Jurkat, Clone E6-1 (cell line): ENCODE measurements at regions not wholly inside any gene's neighbourhood (a gene's known extent, or its start where the extent isn't known, plus 50 kb on each side); places are given as distances from the start of the nearest gene placed in this dataset.
"Not testable (repeated sequence)": the region's sequence is repeated elsewhere in the genome, so short reads cannot be mapped to it uniquely, and the experiment has no call there.

Source experiments
- DNase-seq: peaks from one replicate; pipeline ENCODE4 v3.0.0-alpha.2; 2011; ENCODE audit warnings: low read depth, low spot score
- H3K4me3 ChIP-seq: 2 replicates; pipeline ENCODE4 v1.5.1; 2011; ENCODE audit warnings: mild to moderate bottlenecking, low read length, control low read depth, moderate library complexity

GRCh38 chr2:194504876-194505275 is 1152.2 kb upstream of the SLC39A10 start:
- not testable (repeated sequence) for H3K4me3 ChIP-seq, DNase-seq

GRCh38 chr2:194495046-194495445 is 1162.0 kb upstream of the SLC39A10 start:
- no peak overlapping the region for H3K4me3 ChIP-seq
- no peak for DNase-seq

- H3K4me3 ChIP-seq, result no peak overlapping the region
- no peak for DNase-seq
Measured at GRCh38 chr2:194494401-194494800, 1162.6 kb upstream of the SLC39A10 start.

- no peak overlapping the region for H3K4me3 ChIP-seq
- DNase-seq, result no peak
Measured at GRCh38 chr2:194491409-194492115, 1165.5 kb upstream of the SLC39A10 start.

- DNase-seq, result no peak
- H3K4me3 ChIP-seq, result no peak overlapping the region
Measured at GRCh38 chr2:194486326-194486725, 1170.7 kb upstream of the SLC39A10 start.

GRCh38 chr2:194483041-194483440 is 1174.0 kb upstream of the SLC39A10 start:
- no peak for DNase-seq
- H3K4me3 ChIP-seq, result no peak overlapping the region

GRCh38 chr2:194465641-194466040 is 1191.4 kb upstream of the SLC39A10 start:
- DNase-seq, result no peak
- H3K4me3 ChIP-seq, result no peak overlapping the region

GRCh38 chr2:194464964-194465638 is 1191.9 kb upstream of the SLC39A10 start:
- no peak overlapping the region for H3K4me3 ChIP-seq
- DNase-seq, result no peak

GRCh38 chr2:194462883-194463282 is 1194.1 kb upstream of the SLC39A10 start:
- not testable (repeated sequence) for DNase-seq, H3K4me3 ChIP-seq

GRCh38 chr2:194455358-194455757 is 1201.7 kb upstream of the SLC39A10 start:
- no peak for DNase-seq
- no peak overlapping the region for H3K4me3 ChIP-seq

GRCh38 chr2:194452504-194452903 is 1204.5 kb upstream of the SLC39A10 start:
- H3K4me3 ChIP-seq, result no peak overlapping the region
- DNase-seq, result no peak

- DNase-seq, result no peak
- no peak overlapping the region for H3K4me3 ChIP-seq
Measured at GRCh38 chr2:194445226-194445625, 1211.8 kb upstream of the SLC39A10 start.

GRCh38 chr2:194443926-194444325 is 1213.1 kb upstream of the SLC39A10 start:
- no peak for DNase-seq
- H3K4me3 ChIP-seq, result no peak overlapping the region

GRCh38 chr2:194424683-194425209 is 1232.3 kb upstream of the SLC39A10 start:
- H3K4me3 ChIP-seq, result no peak overlapping the region
- no peak for DNase-seq

- no peak for DNase-seq
- no peak overlapping the region for H3K4me3 ChIP-seq
Measured at GRCh38 chr2:194411221-194411620, 1245.8 kb upstream of the SLC39A10 start.

- no peak overlapping the region for H3K4me3 ChIP-seq
- no peak for DNase-seq
Measured at GRCh38 chr2:194395818-194396217, 1261.2 kb upstream of the SLC39A10 start.

GRCh38 chr2:194385376-194385775 is 1271.7 kb upstream of the SLC39A10 start:
- H3K4me3 ChIP-seq, result no peak overlapping the region
- no peak for DNase-seq

- peak; percentile 20 for DNase-seq
Measured at GRCh38 chr2:194383401-194383800, 1273.6 kb upstream of the SLC39A10 start.

GRCh38 chr2:194382221-194382620 is 1274.8 kb upstream of the SLC39A10 start:
- no peak for DNase-seq
- H3K4me3 ChIP-seq, result no peak overlapping the region

More at GRCh38 chr2:194383401-194383800, 1273.6 kb upstream of the SLC39A10 start:
- no peak overlapping the region for H3K4me3 ChIP-seq

GRCh38 chr2:194380011-194380410 is 1277.0 kb upstream of the SLC39A10 start:
- no peak overlapping the region for H3K4me3 ChIP-seq
- no peak for DNase-seq
